ENCODE measurements at regions not wholly inside any gene's neighbourhood (a gene's known extent, or its start where the extent isn't known, plus 50 kb on each side); places are given as distances from the start of the nearest gene placed in this dataset.
"Not testable (repeated sequence)": the region's sequence is repeated elsewhere in the genome, so short reads cannot be mapped to it uniquely, and the experiment has no call there.

DNA sequence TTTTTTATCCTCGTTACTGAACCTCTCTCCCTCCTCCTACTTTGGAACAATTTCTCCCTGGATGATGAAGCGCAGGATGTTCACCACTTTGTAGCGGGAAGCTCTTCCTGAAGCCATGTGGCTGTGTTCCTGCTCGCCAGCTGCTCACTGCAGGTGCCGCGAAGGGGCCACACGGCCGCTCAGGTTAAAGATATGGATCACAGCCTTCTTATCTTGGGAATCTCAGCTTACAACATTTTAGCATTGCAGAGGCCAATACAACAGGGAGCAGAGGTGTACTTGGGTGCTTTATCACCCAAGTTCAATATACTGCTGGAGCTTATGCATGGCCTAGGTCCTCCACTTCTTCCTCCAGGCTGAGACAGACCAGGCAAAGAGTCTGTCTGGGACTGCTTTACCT is 201.2 kb upstream of the G2E3 start:
- DNase-seq (ENCODE audit: low read depth), result no peak

- no peak for DNase-seq (ENCODE audit: low read depth)
These were observed 196.4 kb upstream of the G2E3 start for GRCh38 chr14:30362369-30363218.

- DNase-seq (ENCODE audit: low read depth), result not testable (repeated sequence)
These were observed 195.6 kb upstream of the G2E3 start for GRCh38 chr14:30363219-30363880.

- DNase-seq (ENCODE audit: low read depth), result no peak
These were observed 189.3 kb upstream of the G2E3 start for GRCh38 chr14:30369502-30370180.

- DNase-seq (ENCODE audit: low read depth), result no peak
These were observed 185.9 kb upstream of the G2E3 start for GRCh38 chr14:30373053-30373452.

DNA sequence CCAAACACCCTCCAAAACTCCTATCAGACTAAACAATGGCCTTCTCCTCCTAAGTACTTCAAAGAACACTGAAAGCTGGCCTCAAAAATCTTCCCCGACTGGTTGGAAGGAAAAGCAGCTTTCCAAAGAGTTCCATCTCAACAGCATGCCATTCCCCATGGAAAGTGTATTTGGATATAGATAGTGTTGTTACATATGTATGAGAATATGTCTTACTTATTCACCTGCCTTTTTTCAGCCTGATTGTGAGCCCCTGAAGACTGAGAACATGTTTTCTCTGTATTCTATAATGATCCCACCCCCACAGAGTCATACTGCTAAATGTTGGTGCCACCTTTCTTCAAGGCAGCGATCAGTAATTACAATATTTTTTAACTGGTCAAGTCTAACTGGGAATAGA is 185.4 kb upstream of the G2E3 start:
- DNase-seq (ENCODE audit: low read depth), result no peak

GRCh38 chr14:30375296-30375892 is 183.6 kb upstream of the G2E3 start:
- peak; percentile 55 for DNase-seq (ENCODE audit: low read depth)

DNA sequence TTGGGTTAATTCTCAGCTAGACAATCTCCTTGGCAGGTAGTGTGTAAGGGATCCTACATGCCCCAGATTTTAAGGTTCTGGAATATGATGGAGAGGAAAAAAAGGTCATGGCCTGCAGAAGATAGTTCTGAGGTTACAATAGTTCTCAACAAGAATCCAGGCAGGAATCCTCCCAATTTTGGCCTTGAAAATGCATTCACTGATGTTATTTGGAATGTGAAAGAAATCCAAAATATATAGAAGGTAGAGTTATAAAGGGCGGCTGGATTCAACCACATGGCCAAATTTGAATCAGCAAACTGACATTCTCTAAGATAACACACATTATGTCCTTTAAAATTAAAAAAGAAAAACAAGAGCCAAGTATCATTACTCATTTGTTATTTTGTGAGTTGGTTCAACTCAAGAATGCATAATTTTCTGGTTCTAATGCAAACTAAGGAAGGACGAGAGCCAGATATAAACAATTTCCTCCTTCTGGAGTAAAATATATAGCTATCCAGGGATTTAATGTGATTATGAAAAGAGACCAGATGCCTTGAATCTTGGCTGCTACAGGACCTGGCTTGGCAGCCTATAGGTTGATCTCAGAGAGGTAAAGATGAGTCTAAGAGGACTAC is 177.0 kb upstream of the G2E3 start:
- DNase-seq (ENCODE audit: low read depth), result no peak

- no peak for DNase-seq (ENCODE audit: low read depth)
These were observed 173.0 kb upstream of the G2E3 start for GRCh38 chr14:30385925-30386324.

DNA sequence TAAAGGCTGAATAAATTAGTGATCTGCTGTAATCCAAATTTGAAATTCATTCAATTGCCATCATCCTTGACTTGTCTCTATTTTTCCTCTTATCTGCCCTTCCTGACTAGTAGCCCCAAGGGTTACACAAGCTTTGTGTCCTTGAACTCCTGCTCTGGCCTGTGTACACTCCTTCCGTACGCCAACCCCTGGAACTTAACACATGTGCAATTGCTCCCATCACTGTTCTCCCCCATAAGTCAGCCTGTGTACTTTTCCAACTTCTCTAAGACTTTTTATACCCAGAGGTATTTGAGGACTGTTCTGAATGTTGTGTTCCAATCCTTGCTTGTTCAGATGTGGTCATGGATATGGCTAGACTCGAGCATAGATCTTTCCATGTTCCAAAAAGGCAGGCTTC is 171.1 kb upstream of the G2E3 start:
- DNase-seq (ENCODE audit: low read depth), result no peak

DNA sequence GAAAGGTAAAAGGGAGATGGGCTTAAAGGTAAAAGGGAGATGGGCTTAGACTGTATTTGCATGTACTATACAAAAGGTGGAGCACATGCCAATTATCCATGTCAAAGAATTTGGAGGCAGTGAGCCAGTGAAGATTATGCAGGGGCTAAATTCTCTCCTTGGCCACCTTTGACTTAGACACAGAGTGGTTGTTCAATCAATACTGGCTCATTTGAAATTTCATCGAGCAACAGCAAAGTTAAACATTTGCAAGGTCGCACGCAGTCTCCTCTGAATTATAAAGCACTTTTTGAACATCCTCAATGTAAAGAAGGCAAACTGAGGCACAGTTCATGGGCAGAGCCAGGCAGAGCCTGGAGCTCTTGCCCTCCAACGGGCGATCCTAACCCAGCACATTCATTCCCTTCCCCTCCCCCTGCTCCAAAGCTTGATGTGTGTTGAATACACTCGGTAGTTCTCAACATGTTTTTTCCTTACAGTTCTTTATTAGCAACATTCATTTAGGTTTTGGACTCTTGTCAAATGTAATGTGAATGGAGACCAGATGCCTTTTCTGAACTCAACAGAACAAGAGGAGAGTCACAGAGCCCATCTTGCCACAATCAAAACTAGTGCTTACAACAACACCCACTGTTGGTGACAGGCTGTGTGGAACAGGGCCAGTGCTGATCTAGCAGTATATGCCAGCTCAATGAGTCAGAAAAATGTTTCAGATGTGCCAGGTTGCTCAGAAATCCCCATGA is 169.7 kb upstream of the G2E3 start:
- DNase-seq (ENCODE audit: low read depth), result peak; percentile 3

DNA sequence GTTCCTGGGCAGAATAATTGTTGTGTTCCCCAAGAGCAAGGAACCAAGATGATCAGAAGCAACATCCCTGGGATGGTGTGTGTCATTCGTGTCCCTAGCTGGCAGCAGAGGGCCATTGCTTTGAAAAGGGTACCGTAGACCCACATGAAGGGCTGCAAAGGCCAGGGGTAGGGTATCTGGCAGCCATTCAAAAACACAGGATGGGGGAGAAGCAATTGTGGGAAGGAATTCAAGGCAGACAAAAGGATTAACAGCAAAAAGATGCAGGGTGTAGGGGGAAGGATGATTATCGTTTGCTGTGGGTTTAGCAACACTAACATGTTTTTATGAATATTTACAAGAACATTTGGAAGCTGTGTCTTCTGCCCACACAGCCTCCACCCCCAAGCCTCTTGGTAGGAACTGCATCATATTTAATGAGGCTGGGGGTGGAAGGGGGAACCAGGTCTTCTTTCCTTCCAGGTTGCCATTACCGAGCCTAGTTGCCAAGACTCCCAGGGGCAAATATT is 169.0 kb upstream of the G2E3 start:
- DNase-seq (ENCODE audit: low read depth), result no peak

DNA sequence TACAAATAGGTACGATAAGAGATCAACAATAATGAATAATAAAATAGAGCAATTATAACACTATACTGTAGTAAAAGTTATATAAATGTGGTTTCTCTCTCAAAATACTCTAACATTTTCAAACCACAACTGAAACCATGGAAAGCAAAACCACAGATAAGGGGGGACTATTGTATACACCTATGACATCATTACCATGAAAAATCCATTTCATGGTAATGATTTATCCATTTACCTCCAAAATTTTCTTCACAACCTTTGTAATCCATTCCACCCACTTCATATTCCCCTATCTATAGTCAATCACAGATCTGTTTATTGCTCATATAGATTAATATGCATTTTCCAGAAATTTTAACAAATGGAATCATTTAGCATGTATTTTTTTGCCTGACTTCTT is 163.9 kb upstream of the G2E3 start:
- DNase-seq (ENCODE audit: low read depth), result no peak

DNA sequence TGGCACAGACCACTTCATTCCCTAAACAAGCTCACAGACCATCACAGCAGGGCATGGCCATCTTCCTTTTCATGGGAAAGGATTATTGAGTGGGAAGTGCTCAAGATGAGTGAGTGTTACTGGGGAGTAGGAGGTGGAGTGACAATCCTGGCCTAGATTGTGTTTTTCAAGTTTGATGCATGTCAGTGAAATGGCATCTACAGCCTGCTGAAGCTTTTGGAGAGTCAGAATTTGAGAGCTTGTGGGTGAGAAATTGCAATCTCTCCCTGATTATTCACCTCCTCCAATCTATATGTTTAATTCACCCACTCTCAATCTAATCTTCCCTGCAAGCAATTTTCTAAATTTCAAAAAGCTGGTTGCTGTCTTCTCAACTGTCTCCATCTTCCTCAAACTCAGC is 156.1 kb upstream of the G2E3 start:
- no peak for DNase-seq (ENCODE audit: low read depth)

DNA sequence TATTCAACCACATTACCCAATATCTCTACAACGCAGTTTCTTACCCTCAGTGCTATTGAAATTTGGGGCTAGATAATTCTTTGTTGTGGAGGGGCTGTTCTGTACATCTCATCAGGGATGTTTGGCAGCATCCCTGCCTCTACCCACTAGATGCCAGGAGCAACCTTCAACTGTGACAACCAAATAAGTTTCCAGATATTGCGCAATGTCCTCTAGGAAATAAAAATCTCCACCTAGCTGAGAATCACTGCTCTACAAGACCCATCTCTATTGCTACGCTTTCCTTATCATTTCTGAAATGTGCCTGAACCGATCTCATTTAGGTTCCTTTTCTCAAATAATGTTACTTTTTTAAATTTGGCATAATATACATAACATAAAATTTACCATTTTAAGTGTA is 155.2 kb upstream of the G2E3 start:
- DNase-seq (ENCODE audit: low read depth), result no peak

DNA sequence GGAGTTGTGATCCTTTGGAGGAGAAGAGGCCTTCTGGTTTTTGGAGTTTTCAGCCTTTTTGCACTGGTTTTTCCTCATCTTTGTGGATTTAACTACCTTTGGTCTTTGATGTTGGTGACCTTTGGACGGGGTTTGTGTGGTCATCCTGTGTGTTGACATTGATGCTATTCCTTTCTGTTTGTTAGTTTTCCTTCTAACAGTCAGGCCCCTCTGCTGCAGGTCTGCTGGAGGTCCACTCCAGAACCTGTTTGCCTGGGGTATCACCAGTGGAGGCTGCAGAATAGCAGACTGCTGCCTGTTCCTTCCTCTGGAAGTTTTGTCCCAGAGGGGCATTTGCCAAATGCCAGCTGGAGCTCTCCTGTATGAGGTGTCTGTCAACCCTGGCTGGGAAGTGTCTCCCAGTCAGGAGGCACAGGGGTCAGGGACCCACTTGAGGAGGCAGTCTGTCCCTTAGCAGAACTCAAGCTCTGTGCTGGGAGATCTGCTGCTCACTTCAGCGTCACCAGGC is 149.4 kb upstream of the G2E3 start:
- DNase-seq (ENCODE audit: low read depth), result not testable (repeated sequence)

- no peak for DNase-seq (ENCODE audit: low read depth)
These were observed 148.0 kb upstream of the G2E3 start for GRCh38 chr14:30410986-30411385.

- DNase-seq (ENCODE audit: low read depth), result not testable (repeated sequence)
These were observed 145.8 kb upstream of the G2E3 start for GRCh38 chr14:30413184-30413583.

- no peak for DNase-seq (ENCODE audit: low read depth)
These were observed 141.8 kb upstream of the G2E3 start for GRCh38 chr14:30417121-30417520.

DNA sequence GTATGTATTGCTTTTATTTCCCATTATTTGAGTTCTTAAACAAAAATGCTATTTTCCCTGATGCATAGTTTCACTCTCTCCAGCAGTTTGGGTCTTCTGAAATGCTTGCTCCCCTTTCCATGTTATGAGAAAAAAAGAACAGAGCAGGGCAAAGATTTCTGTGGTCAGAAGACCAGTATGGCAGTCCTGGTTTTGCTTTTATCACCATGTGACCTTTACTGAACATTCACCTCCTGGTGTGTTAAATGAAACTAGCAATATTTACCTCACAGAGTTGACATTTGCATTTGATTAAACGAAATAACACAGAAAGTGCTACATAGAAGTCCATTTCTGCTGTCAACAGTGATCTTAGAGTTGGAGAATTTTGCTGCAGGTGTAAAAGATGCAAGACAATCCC is 141.0 kb upstream of the G2E3 start:
- no peak for DNase-seq (ENCODE audit: low read depth)
